Left cardiac atrium (tissue), 4 donors: ENCODE measurements at regions not wholly inside any gene's neighbourhood (a gene's known extent, or its start where the extent isn't known, plus 50 kb on each side); places are given as distances from the start of the nearest gene placed in this dataset.

Experiments
- ATAC-seq, 2 donors: fragments of 200-7000 bp; cut with Tn5 transposase; one replicate each; pipeline ENCODE4 v1.9.1; 2020; ENCODE audit warnings: mild to moderate bottlenecking in 2 of 2, moderate library complexity in 2 of 2
- DNase-seq: peaks from one replicate; pipeline ENCODE4 v3.0.0-alpha.2; 2020
- intact Hi-C, 2 donors: fragments of 100-400 bp; cut with DNase I; formaldehyde crosslinking; loops; one replicate each; pipeline versions ENCODE4 v1.14.1 to v1.15.1; 2022 to 2023
- donor health status: DM: no; HTN: yes; CAD: no.
- donor health status: DM: no; HTN: yes; CAD: no; lungs with severe emphysema.
- donor health status: DM: yes; HTN: yes; CAD: no.
- donor health status: Dilated cardiomyopathy.

DNA sequence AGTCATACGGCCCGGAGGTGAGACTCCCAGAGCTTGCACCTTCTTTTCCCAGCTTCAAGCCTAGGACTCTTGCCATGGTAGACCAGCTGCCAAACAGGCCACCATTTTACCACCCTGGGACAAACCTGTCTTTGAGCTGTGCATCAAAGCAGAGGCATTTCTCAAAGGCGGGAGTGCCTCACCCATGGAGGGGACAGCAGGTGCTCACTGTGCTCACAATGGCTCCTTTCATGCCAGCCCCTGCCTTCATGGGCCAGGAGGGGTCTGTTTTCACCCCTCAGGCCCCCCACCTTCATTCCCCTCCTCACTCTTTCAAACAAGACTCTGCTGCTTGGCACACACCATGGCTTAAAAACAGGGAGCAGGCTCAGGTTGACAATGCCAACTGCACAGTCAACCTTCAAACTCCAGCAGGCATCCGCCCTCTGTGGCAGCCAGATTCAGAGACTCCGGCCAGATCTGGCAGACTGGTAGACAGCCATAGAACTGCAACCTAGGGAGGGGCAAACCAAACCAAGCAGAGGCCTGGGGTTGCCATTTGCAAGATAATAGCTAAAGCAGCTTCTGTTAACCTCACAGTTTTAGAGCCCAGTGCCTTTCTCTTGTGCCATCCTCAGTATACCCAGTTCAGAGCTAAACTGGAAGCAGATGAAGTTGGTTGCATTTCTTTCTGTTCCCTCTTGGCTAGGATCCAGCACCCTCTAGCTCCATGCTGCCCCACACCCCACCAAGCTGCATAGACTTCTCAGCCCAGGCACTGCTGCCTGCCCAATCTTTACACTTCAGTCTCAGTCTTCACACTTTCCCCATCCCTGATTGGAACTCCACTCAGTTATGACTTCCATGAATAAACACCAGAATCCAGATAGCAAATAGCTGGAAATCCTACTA is 93.9 kb upstream of the SPATA13 start:
- DNase-seq (no peak), ATAC-seq (no peak)
- intact Hi-C loops, result no loop called here

- DNase-seq (no peak), ATAC-seq (no peak)
- intact Hi-C loops, result no loop called here
Measured at GRCh38 chr13:24068472-24068871, 92.0 kb upstream of the SPATA13 start.

DNA sequence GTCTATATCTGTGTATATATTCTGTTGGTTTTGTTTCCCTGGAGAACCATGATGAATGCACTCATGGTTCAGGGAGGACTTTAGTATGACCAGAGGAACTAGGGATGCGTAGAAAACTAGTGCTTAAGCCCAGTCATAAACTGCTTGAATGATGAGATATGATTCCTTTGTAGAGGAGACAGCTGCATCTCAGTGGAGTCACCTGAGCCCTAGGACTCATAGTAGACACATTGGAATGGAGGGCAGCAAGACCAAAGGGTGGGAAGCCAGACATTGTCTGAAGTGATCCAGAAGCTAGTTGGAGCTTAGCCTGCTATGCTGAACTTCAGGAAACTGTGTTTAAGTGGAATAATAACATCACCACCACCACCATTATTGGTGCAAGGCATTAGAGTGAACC is 89.5 kb upstream of the SPATA13 start:
- DNase-seq, result no peak
- intact Hi-C loops, result no loop called here
- ATAC-seq, result no peak

DNA sequence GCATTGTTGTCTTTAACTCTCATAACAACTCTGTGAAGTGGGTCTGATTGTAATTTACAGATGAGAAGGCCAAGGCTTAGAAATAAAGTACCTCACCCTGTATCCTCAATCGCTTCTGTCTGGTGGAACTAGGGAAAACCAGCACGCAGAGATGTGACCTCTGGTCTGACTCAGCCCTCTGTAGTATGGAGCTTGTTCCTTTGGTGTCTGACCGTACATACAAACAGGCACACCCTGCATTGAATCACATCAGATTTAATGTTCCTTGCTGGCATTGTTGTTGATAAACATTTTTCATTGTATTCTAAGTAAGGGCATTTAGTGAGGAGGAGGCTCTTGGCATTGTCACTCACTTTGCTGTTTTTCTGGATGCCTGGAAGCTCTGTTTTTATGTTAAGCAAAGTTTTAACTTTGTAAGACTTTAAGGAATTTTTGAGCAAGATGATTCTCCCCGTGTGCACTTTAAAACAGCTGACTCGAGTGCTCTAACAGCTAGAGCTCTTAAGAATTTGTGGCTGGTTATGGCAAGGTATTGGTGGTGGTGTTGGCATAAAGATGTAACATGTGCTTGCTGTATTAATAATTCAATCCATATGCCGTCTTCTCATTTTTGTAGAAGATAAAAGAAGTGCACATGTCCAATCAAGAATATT is 89.0 kb upstream of the SPATA13 start:
- intact Hi-C loops, result no loop called here
- DNase-seq (no peak), ATAC-seq (peak in 1 of 2 donors; percentile 60)

GRCh38 chr13:24073657-24074056 is 86.9 kb upstream of the SPATA13 start:
- ATAC-seq (no peak), DNase-seq (no peak)
- intact Hi-C loops, result no loop called here

GRCh38 chr13:24074678-24075077 is 85.8 kb upstream of the SPATA13 start:
- no peak for DNase-seq
- intact Hi-C loops, result no loop called here
- ATAC-seq, result peak in 1 of 2 donors; percentile 58

- DNase-seq (no peak), ATAC-seq (no peak)
- intact Hi-C loops, result no loop called here
Measured at GRCh38 chr13:24075137-24075975, 85.2 kb upstream of the SPATA13 start.

GRCh38 chr13:24076109-24076508 is 84.4 kb upstream of the SPATA13 start:
- DNase-seq (no peak), ATAC-seq (no peak)
- intact Hi-C loops, result no loop called here

DNA sequence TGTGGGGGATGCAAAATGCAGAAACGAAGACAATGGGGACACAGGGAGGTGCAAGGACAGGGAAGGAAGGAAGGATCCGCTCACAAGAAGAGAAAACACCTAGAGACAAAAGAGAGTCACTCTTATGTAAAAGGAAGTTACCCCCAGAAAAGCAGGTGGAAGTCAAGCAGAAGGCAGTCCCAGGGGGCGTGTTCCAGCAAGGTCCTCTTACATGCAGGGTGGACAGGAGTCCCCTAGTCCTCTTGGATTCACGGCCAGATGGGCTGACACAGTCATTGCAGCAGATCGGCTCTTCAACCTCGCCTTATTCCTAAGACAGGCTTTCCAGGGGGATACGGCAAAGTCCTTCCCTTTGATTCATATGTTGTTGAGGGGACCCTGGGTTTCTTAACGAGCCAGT is 83.9 kb upstream of the SPATA13 start:
- intact Hi-C loops, result no loop called here
- DNase-seq (no peak), ATAC-seq (no peak)

DNA sequence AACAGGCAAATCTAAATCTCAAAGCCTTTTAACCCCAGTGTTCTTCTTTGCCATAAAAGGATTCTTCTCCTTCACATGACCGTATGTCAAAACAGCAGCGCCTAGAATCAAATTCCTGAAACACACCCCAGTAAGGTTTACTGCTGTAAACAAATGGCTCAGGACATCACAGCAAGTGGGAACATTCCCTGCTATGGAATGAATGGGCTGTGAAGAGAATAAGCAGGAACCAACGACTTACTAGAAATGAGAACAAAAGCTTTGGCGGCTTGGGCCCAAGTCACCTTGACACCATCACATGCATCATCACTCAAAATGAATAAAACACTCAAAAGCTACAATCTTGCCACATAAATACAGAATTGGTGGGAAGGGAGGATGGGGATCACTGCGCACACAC is 80.4 kb upstream of the SPATA13 start:
- DNase-seq, result no peak
- ATAC-seq, result no peak
- intact Hi-C loops, result no loop called here

GRCh38 chr13:24081387-24081786 is 79.1 kb upstream of the SPATA13 start:
- intact Hi-C loops, result no loop called here
- ATAC-seq, result no peak

GRCh38 chr13:24083141-24083540 is 77.4 kb upstream of the SPATA13 start:
- intact Hi-C loops, result no loop called here
- no peak for ATAC-seq
- DNase-seq, result no peak

More at GRCh38 chr13:24081387-24081786, 79.1 kb upstream of the SPATA13 start:
- DNase-seq, result no peak

DNA sequence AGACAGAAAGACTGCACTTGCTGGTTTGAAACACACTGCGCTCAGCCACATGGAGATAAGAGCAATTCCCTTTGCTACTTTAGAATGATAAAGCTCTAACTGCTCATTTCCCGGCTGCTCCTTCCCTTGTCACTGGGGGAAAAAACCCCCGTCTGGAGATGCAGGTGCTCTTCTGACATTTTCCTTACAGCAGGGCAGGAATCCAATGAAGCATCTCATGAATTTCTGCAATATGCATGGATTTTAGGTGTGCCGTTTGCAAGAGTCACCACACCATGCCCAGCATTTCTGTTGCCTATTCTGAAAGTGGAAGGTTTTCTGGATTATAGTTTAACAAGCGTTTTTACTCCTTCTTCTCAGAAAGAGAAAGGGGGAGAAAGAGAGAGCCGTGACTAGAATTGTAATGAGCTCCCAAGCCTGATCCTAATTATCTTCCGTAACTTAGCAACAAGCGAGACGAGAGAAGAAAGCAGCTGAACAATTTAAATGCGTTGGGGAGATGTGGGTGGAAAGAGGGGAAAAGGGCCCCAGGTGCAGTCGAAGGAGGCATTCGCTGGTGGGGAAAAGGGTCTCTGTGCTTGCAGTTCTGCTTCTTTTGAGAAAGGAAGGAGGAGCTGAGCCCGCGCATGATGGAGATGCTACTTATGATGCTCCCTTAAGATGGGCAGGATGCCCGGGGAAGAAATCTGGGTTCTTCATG is 76.6 kb upstream of the SPATA13 start:
- DNase-seq (no peak), ATAC-seq (no peak)
- intact Hi-C loops, result no loop called here

GRCh38 chr13:24085662-24086061 is 74.9 kb upstream of the SPATA13 start:
- intact Hi-C loops, result no loop called here
- DNase-seq (no peak), ATAC-seq (no peak)

DNA sequence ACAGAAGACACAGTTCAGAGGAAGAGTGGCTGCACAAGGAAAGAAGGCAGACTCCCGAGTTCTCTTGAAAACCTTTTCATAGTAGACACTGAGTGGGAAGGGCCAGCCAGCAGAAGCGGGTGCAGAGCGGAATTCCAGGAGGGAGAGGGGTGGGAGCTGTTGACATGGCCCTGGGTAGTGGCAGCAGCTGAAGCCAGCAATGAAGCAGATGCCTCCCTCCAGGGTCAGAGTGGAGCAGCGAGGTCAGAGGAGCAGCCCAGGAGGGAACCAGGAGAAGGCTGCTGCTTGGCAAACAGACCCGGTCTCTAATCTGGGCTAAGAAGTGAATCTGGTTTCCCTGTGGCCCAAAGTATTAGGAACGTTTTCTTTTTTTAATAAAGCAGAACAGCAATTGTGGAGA is 73.9 kb upstream of the SPATA13 start:
- no peak for DNase-seq
- ATAC-seq, result no peak
- intact Hi-C loops, result no loop called here

DNA sequence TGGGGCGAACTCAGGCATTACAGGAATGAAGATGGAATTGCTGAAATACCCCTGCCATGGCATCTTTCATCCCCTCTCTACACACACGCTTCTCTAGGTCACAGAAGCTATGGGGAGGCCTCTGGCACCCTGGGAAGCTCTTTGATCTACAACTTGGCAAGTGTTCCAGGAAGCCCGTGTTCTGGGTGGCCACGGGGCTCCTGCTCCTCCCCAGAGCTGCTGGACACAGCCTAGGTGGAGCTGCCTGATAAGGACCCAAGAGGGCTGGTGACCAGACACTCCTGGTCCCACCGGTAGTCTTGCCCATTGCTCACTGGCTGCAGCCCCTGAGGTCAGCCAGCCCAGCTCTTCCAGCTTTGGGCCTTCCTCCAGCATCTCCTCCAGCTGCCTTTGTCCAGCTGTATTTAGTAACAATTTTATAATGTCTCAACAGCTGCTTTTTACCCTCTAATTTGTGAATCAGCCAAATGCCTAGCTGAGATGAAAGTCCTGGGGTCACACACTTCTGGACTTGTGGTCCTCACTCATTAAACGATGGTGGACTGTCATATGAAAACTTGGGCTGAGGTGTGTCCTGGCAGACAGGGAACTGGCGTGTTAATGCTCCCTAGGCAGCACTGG is 72.8 kb upstream of the SPATA13 start:
- ATAC-seq (peak; percentile 23 to 74), DNase-seq (no peak)
- intact Hi-C loops, result no loop called here

GRCh38 chr13:24090049-24090448 is 70.5 kb upstream of the SPATA13 start:
- intact Hi-C loops, result no loop called here
- DNase-seq, result no peak

GRCh38 chr13:24091080-24091479 is 69.4 kb upstream of the SPATA13 start:
- ATAC-seq, result no peak
- intact Hi-C loops, result no loop called here
- DNase-seq, result no peak

More at GRCh38 chr13:24090049-24090448, 70.5 kb upstream of the SPATA13 start:
- no peak for ATAC-seq

DNA sequence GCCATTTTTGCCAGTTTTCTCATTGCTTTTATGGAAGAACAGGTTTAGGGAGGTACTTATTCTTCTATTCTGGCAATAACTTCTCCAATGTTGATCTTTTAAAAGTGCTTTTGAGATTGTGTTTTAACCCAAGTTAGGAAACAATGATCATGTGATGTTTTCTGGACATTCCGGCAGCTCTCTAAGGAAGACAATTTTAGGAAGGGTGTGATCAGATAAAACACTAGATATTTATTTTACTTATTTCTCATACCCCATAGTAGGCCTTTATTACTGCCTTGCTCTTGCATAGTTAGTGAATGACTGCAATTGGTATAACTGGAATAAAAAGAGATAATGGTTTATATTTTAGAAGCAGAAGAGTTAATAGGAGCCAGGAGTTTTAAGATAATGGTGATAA is 68.4 kb upstream of the SPATA13 start:
- intact Hi-C loops, result no loop called here
- ATAC-seq (no peak), DNase-seq (no peak)
